Type B pancreatic cell (in vitro differentiated cells): ENCODE measurements at regions not wholly inside any gene's neighbourhood (a gene's known extent, or its start where the extent isn't known, plus 50 kb on each side); places are given as distances from the start of the nearest gene placed in this dataset.

Experiments
- DNase-seq: peaks from one replicate; pipeline ENCODE4 v3.0.0; 2021; ENCODE audit warnings: mixed read lengths; ENCODE audit not compliant: unreplicated experiment; ENCODE audit errors: extremely low spot score
- H3K27ac Mint-ChIP-seq: 2 replicates; pipeline ENCODE4 v1.8.0; 2021; ENCODE audit warnings: mild to moderate bottlenecking, mixed read lengths
- H3K27me3 Mint-ChIP-seq: 2 replicates; pipeline ENCODE4 v1.8.0; 2021; ENCODE audit warnings: mixed read lengths
- H3K36me3 Mint-ChIP-seq: 2 replicates; pipeline ENCODE4 v1.8.0; 2021; ENCODE audit warnings: mixed read lengths
- H3K4me1 Mint-ChIP-seq: one replicate; pipeline ENCODE4 v1.8.0; 2021; ENCODE audit warnings: mixed read lengths; ENCODE audit not compliant: unreplicated experiment
- H3K4me3 Mint-ChIP-seq: 2 replicates; pipeline ENCODE4 v1.8.0; 2021; ENCODE audit warnings: mild to moderate bottlenecking, mixed read lengths
- H3K9me3 Mint-ChIP-seq: 2 replicates; pipeline ENCODE4 v1.8.0; 2021; ENCODE audit warnings: mixed read lengths
- TF ChIP-seq, protein P1 (sequence below): fragments of 200-600 bp; sonication (generic); conservative IDR thresholded peaks from 2 replicates; pipeline ENCODE4 v1.5.0; 2021; ENCODE audit warnings: antibody characterized with exemption, mild to moderate bottlenecking

DNA sequence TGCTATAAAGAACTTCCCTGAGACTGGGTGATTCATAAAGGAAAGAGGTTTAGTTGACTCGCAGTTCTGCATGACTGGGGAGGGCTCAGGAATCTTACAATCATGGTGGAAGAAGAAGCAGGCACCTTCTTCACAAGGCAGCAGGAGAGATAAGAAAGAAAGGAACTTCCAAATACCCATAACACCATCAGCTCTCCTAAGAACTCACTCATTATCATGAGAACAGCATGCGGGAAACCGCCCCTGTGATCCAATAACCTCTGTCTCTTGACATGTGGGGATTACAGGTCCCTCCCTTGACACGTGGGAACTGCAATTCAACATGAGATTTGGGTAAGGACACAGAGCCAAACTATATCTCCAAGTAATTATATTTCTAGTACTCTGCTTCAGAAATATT, 163.8 kb upstream of the CDH20 start:
- no peaks in the 10 kb centered on the region for H3K9me3 Mint-ChIP-seq
- H3K4me1 Mint-ChIP-seq, result no peaks in the 10 kb centered on the region
- no peak for DNase-seq
- no peaks in the 10 kb centered on the region for H3K36me3 Mint-ChIP-seq
- H3K27ac Mint-ChIP-seq, result no peak overlapping the region
- H3K27me3 Mint-ChIP-seq, result no peaks in the 10 kb centered on the region
- H3K4me3 Mint-ChIP-seq, result no peak overlapping the region
- TF ChIP-seq, protein P1, sequence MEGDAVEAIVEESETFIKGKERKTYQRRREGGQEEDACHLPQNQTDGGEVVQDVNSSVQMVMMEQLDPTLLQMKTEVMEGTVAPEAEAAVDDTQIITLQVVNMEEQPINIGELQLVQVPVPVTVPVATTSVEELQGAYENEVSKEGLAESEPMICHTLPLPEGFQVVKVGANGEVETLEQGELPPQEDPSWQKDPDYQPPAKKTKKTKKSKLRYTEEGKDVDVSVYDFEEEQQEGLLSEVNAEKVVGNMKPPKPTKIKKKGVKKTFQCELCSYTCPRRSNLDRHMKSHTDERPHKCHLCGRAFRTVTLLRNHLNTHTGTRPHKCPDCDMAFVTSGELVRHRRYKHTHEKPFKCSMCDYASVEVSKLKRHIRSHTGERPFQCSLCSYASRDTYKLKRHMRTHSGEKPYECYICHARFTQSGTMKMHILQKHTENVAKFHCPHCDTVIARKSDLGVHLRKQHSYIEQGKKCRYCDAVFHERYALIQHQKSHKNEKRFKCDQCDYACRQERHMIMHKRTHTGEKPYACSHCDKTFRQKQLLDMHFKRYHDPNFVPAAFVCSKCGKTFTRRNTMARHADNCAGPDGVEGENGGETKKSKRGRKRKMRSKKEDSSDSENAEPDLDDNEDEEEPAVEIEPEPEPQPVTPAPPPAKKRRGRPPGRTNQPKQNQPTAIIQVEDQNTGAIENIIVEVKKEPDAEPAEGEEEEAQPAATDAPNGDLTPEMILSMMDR, result no peak

DNA sequence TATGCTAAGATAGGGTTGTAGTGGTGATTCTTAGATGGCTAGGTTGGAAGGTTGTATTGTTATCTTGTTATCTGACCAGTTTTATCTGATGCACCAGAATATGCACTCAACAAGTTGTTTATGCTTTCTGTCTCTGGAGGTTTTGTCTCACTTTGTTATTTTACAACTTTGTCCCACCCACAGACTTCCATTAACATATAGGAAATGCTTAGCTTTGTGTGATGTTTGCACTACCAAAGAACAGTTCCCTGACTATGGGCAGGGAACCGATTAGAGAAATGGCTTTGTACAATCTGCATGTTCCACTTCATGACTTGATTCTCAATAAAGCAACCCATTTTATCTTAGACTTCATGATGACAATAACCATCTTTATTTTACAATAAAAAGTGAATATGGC, 160.6 kb upstream of the CDH20 start:
- no peaks in the 10 kb centered on the region for H3K36me3 Mint-ChIP-seq
- H3K27ac Mint-ChIP-seq, result no peak overlapping the region
- no peak for DNase-seq
- H3K27me3 Mint-ChIP-seq, result peaks cover 4% of the 10 kb centered on the region
- H3K9me3 Mint-ChIP-seq, result no peaks in the 10 kb centered on the region
- no peak overlapping the region for H3K4me3 Mint-ChIP-seq
- TF ChIP-seq, protein P1, result no peak
- no peaks in the 10 kb centered on the region for H3K4me1 Mint-ChIP-seq

DNA sequence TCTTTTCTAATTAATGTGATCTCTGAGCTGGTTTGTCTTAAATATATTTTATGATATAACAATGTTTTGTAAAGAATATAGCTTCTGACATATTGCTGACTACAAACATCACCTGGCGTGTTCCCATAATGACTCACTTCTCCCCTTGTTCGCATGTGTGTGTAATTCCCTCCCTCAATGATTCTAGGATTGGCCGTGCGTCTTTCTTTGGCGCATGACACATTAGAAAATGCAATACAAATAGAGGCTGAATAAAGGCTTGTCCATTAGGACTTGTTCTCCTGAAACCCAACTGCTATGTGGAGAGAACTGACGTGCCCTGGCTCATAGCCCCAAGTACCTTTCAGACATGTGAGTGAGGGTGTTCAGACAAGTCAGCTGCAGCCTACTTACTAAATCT, 159.7 kb upstream of the CDH20 start:
- H3K4me3 Mint-ChIP-seq, result no peak overlapping the region

DNA sequence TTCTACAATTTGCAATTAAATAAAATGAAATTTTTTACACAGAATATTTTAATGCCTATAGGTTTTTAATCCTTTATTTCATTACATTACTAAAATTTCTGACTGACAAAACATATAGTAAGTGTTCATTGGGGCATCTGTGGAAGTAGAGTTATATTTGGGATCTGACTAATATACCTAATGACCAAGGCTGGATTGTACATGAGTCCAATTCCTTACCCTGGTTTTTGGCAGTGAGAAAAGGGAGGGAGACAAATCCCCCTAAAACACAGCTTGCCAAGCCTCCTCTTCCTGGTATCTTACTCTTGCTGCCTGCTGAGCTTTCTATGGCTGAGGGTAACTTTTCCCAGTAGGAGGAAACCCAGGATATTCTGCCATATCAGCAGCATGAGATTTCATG, 149.4 kb upstream of the CDH20 start:
- no peak overlapping the region for H3K4me3 Mint-ChIP-seq
- no peak for DNase-seq
- peaks cover 5% of the 10 kb centered on the region for H3K27me3 Mint-ChIP-seq
- H3K36me3 Mint-ChIP-seq, result no peaks in the 10 kb centered on the region
- H3K9me3 Mint-ChIP-seq, result no peaks in the 10 kb centered on the region
- H3K27ac Mint-ChIP-seq, result no peak overlapping the region
- peaks cover 1% of the 10 kb centered on the region for H3K4me1 Mint-ChIP-seq
- TF ChIP-seq, protein P1, result no peak

More for the DNA sequence above, 159.7 kb upstream of the CDH20 start:
- no peak for DNase-seq
- peaks cover 4% of the 10 kb centered on the region for H3K27me3 Mint-ChIP-seq
- peaks cover 7% of the 10 kb centered on the region for H3K9me3 Mint-ChIP-seq
- H3K27ac Mint-ChIP-seq, result no peak overlapping the region
- TF ChIP-seq, protein P1, result no peak
- H3K36me3 Mint-ChIP-seq, result no peaks in the 10 kb centered on the region
- no peaks in the 10 kb centered on the region for H3K4me1 Mint-ChIP-seq

DNA sequence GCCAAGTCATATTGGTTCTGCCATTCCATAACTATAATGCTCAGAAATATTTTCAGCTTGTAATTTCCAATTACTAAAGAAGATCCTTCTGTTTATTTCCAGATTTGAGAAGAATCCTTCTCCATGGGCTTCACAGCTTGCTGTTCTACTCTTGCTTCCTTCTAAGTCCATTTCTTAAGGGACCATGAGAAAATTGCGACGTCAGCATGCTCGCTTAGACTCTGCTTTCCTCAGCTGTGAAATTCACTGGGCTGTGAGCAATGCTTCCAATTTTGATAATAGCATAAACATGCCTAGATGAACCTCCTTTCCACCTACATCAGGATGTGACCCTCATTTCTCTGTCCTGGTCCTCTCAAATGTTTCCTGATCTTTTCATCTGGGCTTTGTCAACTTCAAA, 145.3 kb upstream of the CDH20 start:
- no peak overlapping the region for H3K4me3 Mint-ChIP-seq
- TF ChIP-seq, protein P1, result no peak
- peaks cover 5% of the 10 kb centered on the region for H3K27me3 Mint-ChIP-seq
- no peak overlapping the region for H3K27ac Mint-ChIP-seq
- no peaks in the 10 kb centered on the region for H3K9me3 Mint-ChIP-seq
- H3K36me3 Mint-ChIP-seq, result no peaks in the 10 kb centered on the region
- no peak for DNase-seq
- H3K4me1 Mint-ChIP-seq, result peaks cover 11% of the 10 kb centered on the region

DNA sequence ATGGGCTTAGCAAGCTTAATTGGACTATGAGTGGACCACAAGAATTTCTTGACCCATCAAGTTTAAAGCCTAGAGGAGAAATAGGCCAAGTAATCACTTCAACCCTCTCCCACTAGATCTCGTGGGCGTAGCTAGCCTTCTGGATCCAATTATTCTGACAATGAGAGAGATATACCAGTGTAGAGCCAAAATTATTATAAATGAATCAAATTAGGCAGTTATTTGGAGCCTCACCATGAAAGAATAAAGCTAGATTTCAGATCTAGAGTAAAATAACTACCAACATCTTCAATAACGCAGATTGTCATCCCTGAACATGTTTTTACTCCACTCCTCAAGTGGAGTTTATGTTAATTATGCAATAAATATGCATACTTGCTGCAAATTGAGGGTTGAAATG, 143.9 kb upstream of the CDH20 start:
- Mint-ChIP-seq H3K27ac (no peak overlapping the region), H3K9me3 (no peaks in the 10 kb centered on the region), H3K36me3 (no peaks in the 10 kb centered on the region), H3K4me1 (peaks cover 11% of the 10 kb centered on the region), H3K27me3 (peaks cover 5% of the 10 kb centered on the region), H3K4me3 (no peak overlapping the region)
- no peak for DNase-seq
- TF ChIP-seq, protein P1, result no peak
